Activated naive CD4-positive, alpha-beta T cell treated with anti-CD3 and anti-CD28 coated beads for 36 hours (primary cell): ENCODE measurements at regions not wholly inside any gene's neighbourhood (a gene's known extent, or its start where the extent isn't known, plus 50 kb on each side); places are given as distances from the start of the nearest gene placed in this dataset.

Source experiments
- CTCF ChIA-PET: fragments of 350-600 bp; sonication (Branson Sonifier 250); formaldehyde crosslinking; loops from one replicate; lab custom pipeline; 2021; ENCODE audit warnings: antibody characterized with exemption; lab: Charles Lee
- DNase-seq: peaks from one replicate; pipeline ENCODE4 v3.0.0-alpha.2; 2020
- H3K27ac Mint-ChIP-seq: one replicate; pipeline ENCODE4 v1.8.0; 2021; ENCODE audit warnings: mild to moderate bottlenecking, mixed read lengths
- H3K27me3 Mint-ChIP-seq: one replicate; pipeline ENCODE4 v1.8.0; 2021; ENCODE audit warnings: low read depth, mixed read lengths
- H3K36me3 Mint-ChIP-seq: one replicate; pipeline ENCODE4 v1.8.0; 2021; ENCODE audit warnings: low read depth, mixed read lengths
- H3K4me1 Mint-ChIP-seq: one replicate; pipeline ENCODE4 v1.8.0; 2021; ENCODE audit warnings: low read depth, mixed read lengths
- H3K4me3 Mint-ChIP-seq: one replicate; pipeline ENCODE4 v1.8.0; 2021; ENCODE audit warnings: mild to moderate bottlenecking, moderate library complexity, mixed read lengths
- H3K9me3 Mint-ChIP-seq: one replicate; pipeline ENCODE4 v1.8.0; 2021; ENCODE audit warnings: mixed read lengths
- intact Hi-C: fragments of 100-400 bp; cut with micrococcal nuclease; formaldehyde crosslinking; loops from one replicate; pipeline ENCODE4 v1.15.1; 2023

- H3K27me3 Mint-ChIP-seq = no peaks in the 10 kb centered on the region
- no peak overlapping the region for H3K4me3 Mint-ChIP-seq
- H3K27ac Mint-ChIP-seq = no peak overlapping the region
- H3K36me3 Mint-ChIP-seq = no peaks in the 10 kb centered on the region
- DNase-seq = no peak
- intact Hi-C loops = no loop called here
- CTCF ChIA-PET = no interaction called here
- H3K4me1 Mint-ChIP-seq = no peaks in the 10 kb centered on the region
- peaks cover 3% of the 10 kb centered on the region for H3K9me3 Mint-ChIP-seq
Measured at GRCh38 chr7:10104292-10104691, 869.4 kb upstream of the PHF14 start.

GRCh38 chr7:10106609-10107008 lies 867.1 kb upstream of the PHF14 start:
- no peak for DNase-seq
- Mint-ChIP-seq H3K36me3 (no peaks in the 10 kb centered on the region), H3K4me3 (no peak overlapping the region), H3K27ac (no peak overlapping the region), H3K27me3 (no peaks in the 10 kb centered on the region), H3K9me3 (peaks cover 3% of the 10 kb centered on the region), H3K4me1 (no peaks in the 10 kb centered on the region)
- intact Hi-C loops = no loop called here
- CTCF ChIA-PET = no interaction called here

GRCh38 chr7:10116511-10116910 lies 857.2 kb upstream of the PHF14 start:
- Mint-ChIP-seq H3K27me3 (no peaks in the 10 kb centered on the region), H3K4me1 (no peaks in the 10 kb centered on the region), H3K36me3 (no peaks in the 10 kb centered on the region), H3K27ac (no peak overlapping the region), H3K4me3 (no peak overlapping the region), H3K9me3 (peaks cover 6% of the 10 kb centered on the region)
- intact Hi-C loops = no loop called here
- DNase-seq = no peak
- CTCF ChIA-PET = no interaction called here

- Mint-ChIP-seq H3K4me3 (no peak overlapping the region), H3K36me3 (no peaks in the 10 kb centered on the region), H3K9me3 (peaks cover 4% of the 10 kb centered on the region), H3K4me1 (no peaks in the 10 kb centered on the region), H3K27ac (no peak overlapping the region), H3K27me3 (no peaks in the 10 kb centered on the region)
- no peak for DNase-seq
- intact Hi-C loops = no loop called here
- CTCF ChIA-PET = no interaction called here
Measured at GRCh38 chr7:10117815-10118214, 855.9 kb upstream of the PHF14 start.

GRCh38 chr7:10120936-10121335 lies 852.7 kb upstream of the PHF14 start:
- Mint-ChIP-seq H3K4me1 (no peaks in the 10 kb centered on the region), H3K27ac (no peak overlapping the region), H3K9me3 (peaks cover 3% of the 10 kb centered on the region), H3K27me3 (no peaks in the 10 kb centered on the region), H3K4me3 (no peak overlapping the region), H3K36me3 (no peaks in the 10 kb centered on the region)
- CTCF ChIA-PET = no interaction called here
- intact Hi-C loops = no loop called here
- no peak for DNase-seq

GRCh38 chr7:10121631-10122030 lies 852.0 kb upstream of the PHF14 start:
- no peak overlapping the region for H3K27ac Mint-ChIP-seq
- CTCF ChIA-PET = no interaction called here

GRCh38 chr7:10122551-10123100 lies 851.0 kb upstream of the PHF14 start:
- DNase-seq = no peak
- Mint-ChIP-seq H3K4me1 (no peaks in the 10 kb centered on the region), H3K36me3 (no peaks in the 10 kb centered on the region), H3K4me3 (no peak overlapping the region), H3K27ac (no peak overlapping the region), H3K27me3 (no peaks in the 10 kb centered on the region), H3K9me3 (peaks cover 2% of the 10 kb centered on the region)
- intact Hi-C loops = no loop called here
- CTCF ChIA-PET = no interaction called here

More at GRCh38 chr7:10121631-10122030, 852.0 kb upstream of the PHF14 start:
- H3K9me3 Mint-ChIP-seq = peaks cover 3% of the 10 kb centered on the region
- H3K4me1 Mint-ChIP-seq = no peaks in the 10 kb centered on the region
- intact Hi-C loops = no loop called here
- DNase-seq = no peak
- H3K27me3 Mint-ChIP-seq = no peaks in the 10 kb centered on the region
- no peaks in the 10 kb centered on the region for H3K36me3 Mint-ChIP-seq
- no peak overlapping the region for H3K4me3 Mint-ChIP-seq

GRCh38 chr7:10128748-10129147 lies 844.9 kb upstream of the PHF14 start:
- H3K27ac Mint-ChIP-seq = no peak overlapping the region
- H3K4me3 Mint-ChIP-seq = no peak overlapping the region
- no peak for DNase-seq
- peaks cover 2% of the 10 kb centered on the region for H3K9me3 Mint-ChIP-seq
- H3K27me3 Mint-ChIP-seq = no peaks in the 10 kb centered on the region
- CTCF ChIA-PET = no interaction called here
- no peaks in the 10 kb centered on the region for H3K36me3 Mint-ChIP-seq
- no peaks in the 10 kb centered on the region for H3K4me1 Mint-ChIP-seq
- intact Hi-C loops = no loop called here

- no peak for DNase-seq
- Mint-ChIP-seq H3K4me3 (no peak overlapping the region), H3K27ac (no peak overlapping the region), H3K9me3 (peaks cover 3% of the 10 kb centered on the region), H3K27me3 (no peaks in the 10 kb centered on the region), H3K36me3 (no peaks in the 10 kb centered on the region), H3K4me1 (no peaks in the 10 kb centered on the region)
- CTCF ChIA-PET = no interaction called here
- intact Hi-C loops = no loop called here
Measured at GRCh38 chr7:10138087-10138854, 835.4 kb upstream of the PHF14 start.

- no peak for DNase-seq
- H3K9me3 Mint-ChIP-seq = no peaks in the 10 kb centered on the region
- H3K4me1 Mint-ChIP-seq = no peaks in the 10 kb centered on the region
- H3K36me3 Mint-ChIP-seq = no peaks in the 10 kb centered on the region
- no peaks in the 10 kb centered on the region for H3K27me3 Mint-ChIP-seq
- CTCF ChIA-PET = no interaction called here
- no peak overlapping the region for H3K4me3 Mint-ChIP-seq
- intact Hi-C loops = no loop called here
- H3K27ac Mint-ChIP-seq = no peak overlapping the region
Measured at GRCh38 chr7:10146271-10146670, 827.4 kb upstream of the PHF14 start.

GRCh38 chr7:10156972-10157371 lies 816.7 kb upstream of the PHF14 start:
- Mint-ChIP-seq H3K27ac (no peak overlapping the region), H3K36me3 (no peaks in the 10 kb centered on the region), H3K27me3 (no peaks in the 10 kb centered on the region), H3K4me3 (no peak overlapping the region), H3K9me3 (peaks cover 5% of the 10 kb centered on the region), H3K4me1 (no peaks in the 10 kb centered on the region)
- CTCF ChIA-PET = no interaction called here
- intact Hi-C loops = no loop called here
- DNase-seq = no peak

- Mint-ChIP-seq H3K9me3 (no peaks in the 10 kb centered on the region), H3K4me1 (no peaks in the 10 kb centered on the region), H3K27me3 (no peaks in the 10 kb centered on the region), H3K36me3 (no peaks in the 10 kb centered on the region), H3K4me3 (no peak overlapping the region), H3K27ac (no peak overlapping the region)
- DNase-seq = no peak
- CTCF ChIA-PET = no interaction called here
- intact Hi-C loops = no loop called here
Measured at GRCh38 chr7:10181996-10182395, 791.7 kb upstream of the PHF14 start.

GRCh38 chr7:10192074-10192473 lies 781.6 kb upstream of the PHF14 start:
- no peaks in the 10 kb centered on the region for H3K9me3 Mint-ChIP-seq
- H3K4me3 Mint-ChIP-seq = no peak overlapping the region
- intact Hi-C loops = no loop called here
- no peaks in the 10 kb centered on the region for H3K27me3 Mint-ChIP-seq
- no peak overlapping the region for H3K27ac Mint-ChIP-seq
- CTCF ChIA-PET = interaction anchor here (0.6 kb wide), 1 partner anchor 413 kb away, joined by 3 read pairs; no protein-coding TSS in a partner anchor
- H3K4me1 Mint-ChIP-seq = no peaks in the 10 kb centered on the region
- H3K36me3 Mint-ChIP-seq = no peaks in the 10 kb centered on the region
- no peak for DNase-seq
